Activated CD8-positive, alpha-beta T cell treated with anti-CD3 and anti-CD28 coated beads for 36 hours (primary cell): ENCODE measurements at regions not wholly inside any gene's neighbourhood (a gene's known extent, or its start where the extent isn't known, plus 50 kb on each side); places are given as distances from the start of the nearest gene placed in this dataset.

Experiments used
- ATAC-seq: fragments of 200-7000 bp; cut with Tn5 transposase; one replicate; pipeline ENCODE4 v1.10.0; 2021; ENCODE audit warnings: mild to moderate bottlenecking, moderate library complexity
- CTCF ChIA-PET: fragments of 350-600 bp; sonication (Branson Sonifier 250); formaldehyde crosslinking; loops from one replicate; lab custom pipeline; 2021; ENCODE audit warnings: antibody characterized with exemption; lab: Charles Lee
- POLR2A ChIA-PET: fragments of 350-600 bp; sonication (Branson Sonifier 250); formaldehyde crosslinking; loops from one replicate; lab custom pipeline; 2021; ENCODE audit warnings: antibody characterized with exemption; lab: Charles Lee
- DNase-seq: peaks from one replicate; pipeline ENCODE4 v3.0.0-alpha.2; 2020
- H3K27ac Mint-ChIP-seq: one replicate; pipeline ENCODE4 v1.8.0; 2021; ENCODE audit warnings: mild to moderate bottlenecking, mixed read lengths
- H3K27me3 Mint-ChIP-seq: one replicate; pipeline ENCODE4 v1.8.0; 2021; ENCODE audit warnings: mixed read lengths
- H3K36me3 Mint-ChIP-seq: one replicate; pipeline ENCODE4 v1.8.0; 2021; ENCODE audit warnings: low read depth, mixed read lengths
- H3K4me1 Mint-ChIP-seq: one replicate; pipeline ENCODE4 v1.8.0; 2021; ENCODE audit warnings: low read depth, mixed read lengths
- H3K4me3 Mint-ChIP-seq: one replicate; pipeline ENCODE4 v1.8.0; 2021; ENCODE audit warnings: mild to moderate bottlenecking, moderate library complexity, mixed read lengths
- H3K9me3 Mint-ChIP-seq: one replicate; pipeline ENCODE4 v1.8.0; 2021; ENCODE audit warnings: mixed read lengths
- intact Hi-C: fragments of 100-400 bp; cut with micrococcal nuclease; formaldehyde crosslinking; loops from one replicate; pipeline ENCODE4 v1.10.0; 2022
- TF ChIP-seq, protein P1 (sequence below): fragments of 200-600 bp; IDR thresholded peaks from one replicate; pipeline ENCODE4 v1.8.0; 2022; ENCODE audit warnings: antibody characterized with exemption, mild to moderate bottlenecking

- ChIA-PET POLR2A (interaction anchor here (0.6 kb wide), 1 partner anchor 355 kb away, joined by 3 read pairs; no protein-coding TSS in a partner anchor), CTCF (no interaction called here)
- no peaks in the 10 kb centered on the region for H3K4me1 Mint-ChIP-seq
- H3K9me3 Mint-ChIP-seq: no peaks in the 10 kb centered on the region
- no peak for ATAC-seq
- TF ChIP-seq, protein P1, sequence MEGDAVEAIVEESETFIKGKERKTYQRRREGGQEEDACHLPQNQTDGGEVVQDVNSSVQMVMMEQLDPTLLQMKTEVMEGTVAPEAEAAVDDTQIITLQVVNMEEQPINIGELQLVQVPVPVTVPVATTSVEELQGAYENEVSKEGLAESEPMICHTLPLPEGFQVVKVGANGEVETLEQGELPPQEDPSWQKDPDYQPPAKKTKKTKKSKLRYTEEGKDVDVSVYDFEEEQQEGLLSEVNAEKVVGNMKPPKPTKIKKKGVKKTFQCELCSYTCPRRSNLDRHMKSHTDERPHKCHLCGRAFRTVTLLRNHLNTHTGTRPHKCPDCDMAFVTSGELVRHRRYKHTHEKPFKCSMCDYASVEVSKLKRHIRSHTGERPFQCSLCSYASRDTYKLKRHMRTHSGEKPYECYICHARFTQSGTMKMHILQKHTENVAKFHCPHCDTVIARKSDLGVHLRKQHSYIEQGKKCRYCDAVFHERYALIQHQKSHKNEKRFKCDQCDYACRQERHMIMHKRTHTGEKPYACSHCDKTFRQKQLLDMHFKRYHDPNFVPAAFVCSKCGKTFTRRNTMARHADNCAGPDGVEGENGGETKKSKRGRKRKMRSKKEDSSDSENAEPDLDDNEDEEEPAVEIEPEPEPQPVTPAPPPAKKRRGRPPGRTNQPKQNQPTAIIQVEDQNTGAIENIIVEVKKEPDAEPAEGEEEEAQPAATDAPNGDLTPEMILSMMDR: no peak
- H3K27me3 Mint-ChIP-seq: peaks cover 5% of the 10 kb centered on the region
- no peak overlapping the region for H3K27ac Mint-ChIP-seq
- DNase-seq: no peak
- H3K4me3 Mint-ChIP-seq: no peak overlapping the region
- no peaks in the 10 kb centered on the region for H3K36me3 Mint-ChIP-seq
- intact Hi-C loops: no loop called here
Observed at GRCh38 chr5:74052441-74053221, 426.6 kb downstream of the ARHGEF28 start.

GRCh38 chr5:74051076-74051475, 425.1 kb downstream of the ARHGEF28 start:
- POLR2A ChIA-PET: no interaction called here
- no peak for DNase-seq
- intact Hi-C loops: no loop called here
- Mint-ChIP-seq H3K36me3 (no peaks in the 10 kb centered on the region), H3K27ac (no peak overlapping the region), H3K4me3 (no peak overlapping the region), H3K4me1 (no peaks in the 10 kb centered on the region), H3K9me3 (no peaks in the 10 kb centered on the region), H3K27me3 (peaks cover 5% of the 10 kb centered on the region)
- CTCF ChIA-PET: no interaction called here
- ATAC-seq: no peak
- TF ChIP-seq, protein P1: no peak

DNA sequence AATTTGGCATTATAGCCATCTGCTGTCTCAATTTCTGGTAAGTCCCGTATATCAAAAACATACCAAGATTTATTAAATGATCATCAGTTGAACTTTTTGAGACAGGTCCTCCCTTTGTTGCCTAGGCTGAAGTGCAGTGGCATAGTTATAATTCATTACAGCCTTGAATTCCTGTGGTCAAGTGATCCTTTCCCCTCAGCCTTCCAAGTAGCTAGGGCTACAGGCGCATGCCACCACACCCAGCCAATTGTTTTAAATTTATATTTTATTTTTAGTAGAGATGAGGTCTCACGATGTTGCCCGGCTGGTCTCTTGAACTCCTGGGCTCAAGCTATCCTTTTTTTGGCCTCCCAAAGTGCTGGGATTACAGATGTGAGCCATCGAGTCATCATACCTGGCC, 418.9 kb downstream of the ARHGEF28 start:
- no peak overlapping the region for H3K4me3 Mint-ChIP-seq
- H3K4me1 Mint-ChIP-seq: no peaks in the 10 kb centered on the region
- TF ChIP-seq, protein P1: no peak
- ChIA-PET POLR2A (no interaction called here), CTCF (no interaction called here)
- no peak for DNase-seq
- no peaks in the 10 kb centered on the region for H3K9me3 Mint-ChIP-seq
- H3K27me3 Mint-ChIP-seq: peaks cover 10% of the 10 kb centered on the region
- H3K36me3 Mint-ChIP-seq: no peaks in the 10 kb centered on the region
- H3K27ac Mint-ChIP-seq: no peak overlapping the region
- no peak for ATAC-seq
- intact Hi-C loops: no loop called here

DNA sequence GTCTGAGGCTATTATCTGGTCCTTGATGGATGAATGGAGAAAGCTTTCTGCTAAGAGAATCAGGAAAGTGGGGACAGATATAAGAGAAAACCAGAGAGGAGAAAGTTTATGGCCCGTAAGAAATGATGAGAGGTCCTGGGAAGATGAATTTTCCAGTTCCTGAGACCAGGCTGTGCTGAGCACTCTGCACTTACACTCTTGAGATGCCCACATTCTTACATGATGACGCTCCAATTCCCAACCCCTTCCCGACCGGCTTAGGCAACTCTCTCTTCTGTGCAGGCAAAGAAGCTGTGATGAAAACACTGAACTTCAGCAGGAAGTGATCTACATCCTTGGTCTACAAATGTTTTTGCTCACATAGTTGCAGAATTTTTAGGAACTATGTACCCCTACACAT, 417.0 kb downstream of the ARHGEF28 start:
- Mint-ChIP-seq H3K27ac (no peak overlapping the region), H3K36me3 (no peaks in the 10 kb centered on the region), H3K4me3 (no peak overlapping the region), H3K4me1 (no peaks in the 10 kb centered on the region), H3K9me3 (no peaks in the 10 kb centered on the region), H3K27me3 (peaks cover 6% of the 10 kb centered on the region)
- intact Hi-C loops: no loop called here
- POLR2A ChIA-PET: no interaction called here
- no peak for ATAC-seq
- DNase-seq: no peak
- CTCF ChIA-PET: no interaction called here
- TF ChIP-seq, protein P1: no peak

- ChIA-PET POLR2A (no interaction called here), CTCF (no interaction called here)
- TF ChIP-seq, protein P1: no peak
- ATAC-seq (no peak), DNase-seq (no peak)
- Mint-ChIP-seq H3K27me3 (peaks cover 6% of the 10 kb centered on the region), H3K36me3 (no peaks in the 10 kb centered on the region), H3K4me1 (no peaks in the 10 kb centered on the region), H3K4me3 (no peak overlapping the region), H3K27ac (no peak overlapping the region), H3K9me3 (no peaks in the 10 kb centered on the region)
- intact Hi-C loops: no loop called here
Observed at GRCh38 chr5:74042559-74042958, 416.6 kb downstream of the ARHGEF28 start.
